ENCODE measurements at regions not wholly inside any gene's neighbourhood (a gene's known extent, or its start where the extent isn't known, plus 50 kb on each side); places are given as distances from the start of the nearest gene placed in this dataset.

DNA sequence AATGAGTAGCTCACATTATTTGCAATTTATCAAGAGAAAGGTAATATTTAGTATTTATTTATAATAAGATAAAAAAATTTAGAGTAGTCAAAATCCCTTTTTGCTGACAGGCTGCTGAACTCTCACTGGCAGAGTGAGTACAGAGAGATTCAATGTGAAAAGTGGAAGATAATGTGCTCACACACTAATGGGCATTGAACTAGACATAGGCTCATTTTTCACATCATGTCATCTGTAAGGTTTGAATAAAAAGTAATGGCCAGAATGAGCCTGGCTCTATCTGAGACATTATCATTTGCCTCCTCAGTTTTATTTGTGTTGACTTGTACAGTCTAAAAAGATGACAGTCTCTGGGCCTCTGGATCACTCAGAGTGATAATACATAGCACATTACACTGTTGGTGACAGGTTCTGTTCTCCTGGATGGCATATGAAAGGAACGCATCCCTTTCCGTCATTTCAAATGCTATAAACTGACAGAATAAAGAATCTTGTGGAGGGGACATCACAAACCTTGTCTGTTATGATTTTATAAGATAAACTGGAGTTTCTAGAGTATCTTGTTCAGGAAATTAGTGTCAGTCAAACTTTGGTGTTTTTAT lies 812.9 kb downstream of the NR4A2 start:
- Histone ChIP-seq H3K27ac (ENCODE audit: extremely low read depth, low read depth, low read length) (no peak overlapping the region), H3K36me3 (ENCODE audit: control insufficient read depth in 2 of 2, insufficient read depth in 1 of 2, low read length in 2 of 2) (no peaks in the 10 kb centered on the region), H3K4me1 (ENCODE audit: control insufficient read depth, insufficient read depth, low read length) (no peaks in the 10 kb centered on the region), H3K4me3 (ENCODE audit: low read depth, low read length) (no peak overlapping the region), H3K9me3 (ENCODE audit: control insufficient read depth, insufficient read depth, low read depth, low read length) (no peaks in the 10 kb centered on the region)
- POLR2A ChIA-PET, result no interaction called here
- CTCF ChIA-PET, result no interaction called here
- TF ChIP-seq ZNF610 (tag by site-specific recombination; IDR thresholded peaks at IDR 0.05; ENCODE audit: borderline replicate concordance), result no peak
- TF ChIP-seq, protein P1, sequence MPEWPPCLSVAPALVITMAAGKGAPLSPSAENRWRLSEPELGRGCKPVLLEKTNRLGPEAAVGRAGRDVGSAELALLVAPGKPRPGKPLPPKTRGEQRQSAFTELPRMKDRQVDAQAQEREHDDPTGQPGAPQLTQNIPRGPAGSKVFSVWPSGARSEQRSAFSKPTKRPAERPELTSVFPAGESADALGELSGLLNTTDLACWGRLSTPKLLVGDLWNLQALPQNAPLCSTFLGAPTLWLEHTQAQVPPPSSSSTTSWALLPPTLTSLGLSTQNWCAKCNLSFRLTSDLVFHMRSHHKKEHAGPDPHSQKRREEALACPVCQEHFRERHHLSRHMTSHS (tag by site-specific recombination; IDR thresholded peaks at IDR 0.05), result no peak
- TF ChIP-seq ZNF157 (tag by site-specific recombination; IDR thresholded peaks at IDR 0.05), result no peak
- no peak for TF ChIP-seq SP7 (tag by site-specific recombination; IDR thresholded peaks at IDR 0.05)
- TF ChIP-seq ZNF114 (tag by site-specific recombination; IDR thresholded peaks at IDR 0.05), result no peak
- no peak for TF ChIP-seq GFI1B (tag by site-specific recombination; IDR thresholded peaks at IDR 0.05)
- no peak for TF ChIP-seq RBAK (tag by site-specific recombination; IDR thresholded peaks at IDR 0.05)
- TF ChIP-seq ZNF776 (tag by site-specific recombination; IDR thresholded peaks at IDR 0.05; ENCODE audit: borderline replicate concordance), result no peak
- TF ChIP-seq KLF10 (tag by site-specific recombination; IDR thresholded peaks at IDR 0.05), result no peak
- no peak for TF ChIP-seq ZNF391 (tag by site-specific recombination; IDR thresholded peaks at IDR 0.05; ENCODE audit: borderline replicate concordance, low read depth)
- no peak for TF ChIP-seq ZNF350 (tag by site-specific recombination; IDR thresholded peaks at IDR 0.05)

DNA sequence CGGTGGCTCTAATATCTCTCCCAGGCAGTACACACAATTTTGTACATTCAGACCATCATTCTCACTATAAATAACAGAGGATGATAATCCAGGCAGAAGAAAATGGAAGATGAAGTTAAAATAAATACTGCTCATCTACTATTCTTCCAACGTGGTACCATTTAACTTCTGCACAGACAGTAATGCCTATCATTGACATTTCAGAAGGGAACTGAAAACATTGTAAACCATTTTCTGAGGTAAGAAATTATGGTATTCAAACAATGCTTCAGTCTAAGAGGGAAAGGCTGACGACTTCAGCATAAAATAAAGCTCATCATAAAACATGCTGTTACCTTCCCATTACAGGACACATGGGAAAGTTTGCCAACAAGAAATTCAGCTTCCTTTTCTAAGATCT lies 814.4 kb downstream of the NR4A2 start:
- ChIA-PET CTCF (interaction anchor here (0.7 kb wide), 1 partner anchor 8 kb away, joined by 3 read pairs; no protein-coding TSS in a partner anchor), POLR2A (no interaction called here)

DNA sequence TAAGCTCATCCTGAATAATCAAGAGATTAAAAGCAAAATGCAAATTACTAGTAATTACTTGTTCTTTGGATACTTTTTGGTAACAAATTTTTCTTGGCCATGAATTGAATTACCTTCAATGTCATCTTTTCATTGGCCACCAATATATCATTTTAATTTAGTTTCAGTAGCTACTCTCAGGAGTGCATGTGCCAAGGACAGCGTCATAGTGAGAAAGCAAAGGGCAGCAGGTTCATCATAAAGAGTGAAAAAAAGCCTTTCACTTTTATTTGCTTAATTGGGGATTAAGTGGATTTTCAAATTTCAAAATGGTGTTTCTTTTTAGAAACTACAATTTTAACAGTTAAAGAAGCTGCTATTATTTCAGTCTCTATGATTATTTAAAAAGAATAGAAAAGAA lies 815.2 kb downstream of the NR4A2 start:
- POLR2A ChIA-PET, result no interaction called here
- Histone ChIP-seq H3K9me3 (ENCODE audit: control insufficient read depth, insufficient read depth, low read depth, low read length) (no peaks in the 10 kb centered on the region), H3K36me3 (ENCODE audit: control insufficient read depth in 2 of 2, insufficient read depth in 1 of 2, low read length in 2 of 2) (no peaks in the 10 kb centered on the region), H3K4me3 (ENCODE audit: low read depth, low read length) (no peak overlapping the region), H3K4me1 (ENCODE audit: control insufficient read depth, insufficient read depth, low read length) (no peaks in the 10 kb centered on the region), H3K27ac (ENCODE audit: extremely low read depth, low read depth, low read length) (no peak overlapping the region)
- CTCF ChIA-PET, result interaction anchor here (0.7 kb wide), 1 partner anchor 9 kb away, joined by 3 read pairs; no protein-coding TSS in a partner anchor
- TF ChIP-seq ZNF658 (tag by site-specific recombination; IDR thresholded peaks at IDR 0.05), result no peak
- TF ChIP-seq, protein P2, sequence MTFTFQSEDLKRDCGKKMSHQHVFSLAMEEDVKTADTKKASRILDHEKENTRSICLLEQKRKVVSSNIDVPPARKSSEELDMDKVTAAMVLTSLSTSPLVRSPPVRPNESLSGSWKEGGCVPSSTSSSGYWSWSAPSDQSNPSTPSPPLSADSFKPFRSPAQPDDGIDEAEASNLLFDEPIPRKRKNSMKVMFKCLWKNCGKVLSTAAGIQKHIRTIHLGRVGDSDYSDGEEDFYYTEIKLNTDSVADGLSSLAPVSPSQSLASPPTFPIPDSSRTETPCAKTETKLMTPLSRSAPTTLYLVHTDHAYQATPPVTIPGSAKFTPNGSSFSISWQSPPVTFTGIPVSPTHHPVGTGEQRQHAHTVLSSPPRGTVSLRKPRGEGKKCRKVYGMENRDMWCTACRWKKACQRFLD (tag by site-specific recombination; IDR thresholded peaks at IDR 0.05), result no peak
- TF ChIP-seq, protein P3, sequence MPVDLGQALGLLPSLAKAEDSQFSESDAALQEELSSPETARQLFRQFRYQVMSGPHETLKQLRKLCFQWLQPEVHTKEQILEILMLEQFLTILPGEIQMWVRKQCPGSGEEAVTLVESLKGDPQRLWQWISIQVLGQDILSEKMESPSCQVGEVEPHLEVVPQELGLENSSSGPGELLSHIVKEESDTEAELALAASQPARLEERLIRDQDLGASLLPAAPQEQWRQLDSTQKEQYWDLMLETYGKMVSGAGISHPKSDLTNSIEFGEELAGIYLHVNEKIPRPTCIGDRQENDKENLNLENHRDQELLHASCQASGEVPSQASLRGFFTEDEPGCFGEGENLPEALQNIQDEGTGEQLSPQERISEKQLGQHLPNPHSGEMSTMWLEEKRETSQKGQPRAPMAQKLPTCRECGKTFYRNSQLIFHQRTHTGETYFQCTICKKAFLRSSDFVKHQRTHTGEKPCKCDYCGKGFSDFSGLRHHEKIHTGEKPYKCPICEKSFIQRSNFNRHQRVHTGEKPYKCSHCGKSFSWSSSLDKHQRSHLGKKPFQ (tag by site-specific recombination; IDR thresholded peaks at IDR 0.05), result no peak
- no peak for TF ChIP-seq OSR2 (tag by site-specific recombination; IDR thresholded peaks at IDR 0.05)

More for the DNA sequence above, 814.4 kb downstream of the NR4A2 start:
- H3K27ac ChIP-seq (ENCODE audit: extremely low read depth, low read depth, low read length), result no peak overlapping the region
- H3K9me3 ChIP-seq (ENCODE audit: control insufficient read depth, insufficient read depth, low read depth, low read length), result no peaks in the 10 kb centered on the region
- H3K4me1 ChIP-seq (ENCODE audit: control insufficient read depth, insufficient read depth, low read length), result no peaks in the 10 kb centered on the region
- H3K36me3 ChIP-seq (ENCODE audit: control insufficient read depth in 2 of 2, insufficient read depth in 1 of 2, low read length in 2 of 2), result no peaks in the 10 kb centered on the region
- no peak for TF ChIP-seq ZIC2 (tag by site-specific recombination; IDR thresholded peaks at IDR 0.05)
- TF ChIP-seq, protein P4, sequence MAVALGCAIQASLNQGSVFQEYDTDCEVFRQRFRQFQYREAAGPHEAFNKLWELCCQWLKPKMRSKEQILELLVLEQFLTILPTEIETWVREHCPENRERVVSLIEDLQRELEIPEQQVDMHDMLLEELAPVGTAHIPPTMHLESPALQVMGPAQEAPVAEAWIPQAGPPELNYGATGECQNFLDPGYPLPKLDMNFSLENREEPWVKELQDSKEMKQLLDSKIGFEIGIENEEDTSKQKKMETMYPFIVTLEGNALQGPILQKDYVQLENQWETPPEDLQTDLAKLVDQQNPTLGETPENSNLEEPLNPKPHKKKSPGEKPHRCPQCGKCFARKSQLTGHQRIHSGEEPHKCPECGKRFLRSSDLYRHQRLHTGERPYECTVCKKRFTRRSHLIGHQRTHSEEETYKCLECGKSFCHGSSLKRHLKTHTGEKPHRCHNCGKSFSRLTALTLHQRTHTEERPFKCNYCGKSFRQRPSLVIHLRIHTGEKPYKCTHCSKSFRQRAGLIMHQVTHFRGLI (tag by site-specific recombination; IDR thresholded peaks at IDR 0.05), result no peak
- no peak for TF ChIP-seq ZNF561 (tag by site-specific recombination; IDR thresholded peaks at IDR 0.05; ENCODE audit: borderline replicate concordance)
- no peak for TF ChIP-seq ZNF555 (tag by site-specific recombination; conservative IDR thresholded peaks at IDR 0.05)
- TF ChIP-seq ZNF24 (tag by site-specific recombination; IDR thresholded peaks at IDR 0.05), result no peak
- TF ChIP-seq ZNF335 (tag by site-specific recombination; conservative IDR thresholded peaks at IDR 0.05), result no peak
- no peak for TF ChIP-seq KLF9 (tag by site-specific recombination; IDR thresholded peaks at IDR 0.05; ENCODE audit: low read depth)
- H3K4me3 ChIP-seq (ENCODE audit: low read depth, low read length), result no peak overlapping the region
